OCI-LY7 (cell line): ENCODE measurements at regions not wholly inside any gene's neighbourhood (a gene's known extent, or its start where the extent isn't known, plus 50 kb on each side); places are given as distances from the start of the nearest gene placed in this dataset.

Experiments
- BruUV-seq: library from RNA; stranded (reverse); fragments of 400-500 nt; replicated peaks from 2 replicates; lab custom pipeline; 2021; lab: Mats Ljungman, UMichigan
- CTCF ChIA-PET: fragments of 300-600 bp; sonication (Branson Sonifier 250); formaldehyde crosslinking; loops from one replicate; lab custom pipeline; 2022; ENCODE audit warnings: antibody characterized with exemption; ENCODE audit not compliant: unreplicated experiment; lab: Charles Lee
- POLR2A ChIA-PET: fragments of 300-600 bp; sonication (Branson Sonifier 250); formaldehyde crosslinking; loops from one replicate; lab custom pipeline; 2022; ENCODE audit warnings: antibody characterized with exemption; lab: Charles Lee
- DNase-seq: peaks from one replicate; pipeline ENCODE4 v3.0.0-alpha.2; 2015; ENCODE audit warnings: low spot score
- H2AFZ ChIP-seq: fragments of 200-600 bp; sonication (generic), shearing (Covaris generic); 2 replicates; pipeline ENCODE4 v1.6.1; 2014; ENCODE audit warnings: mild to moderate bottlenecking, antibody characterized with exemption, low read length, moderate library complexity
- H3K27ac ChIP-seq: fragments of 200-600 bp; sonication (generic); 2 replicates; pipeline ENCODE4 v1.5.1; 2014; ENCODE audit warnings: mixed run types, low read depth, mild to moderate bottlenecking, moderate library complexity, low read length, inconsistent platforms; ENCODE audit not compliant: poor library complexity, severe bottlenecking
- H3K36me3 ChIP-seq: fragments of 200-600 bp; sonication (generic); 2 replicates; pipeline ENCODE4 v1.6.1; 2014; ENCODE audit warnings: mild to moderate bottlenecking, antibody characterized with exemption, low read length, moderate library complexity, mixed read lengths; ENCODE audit not compliant: insufficient read depth
- H3K4me1 ChIP-seq: fragments of 200-600 bp; sonication (generic); 2 replicates; pipeline ENCODE4 v1.5.1; 2014; ENCODE audit warnings: mild to moderate bottlenecking, low read length; ENCODE audit not compliant: insufficient read depth, poor library complexity, severe bottlenecking
- H3K4me2 ChIP-seq: fragments of 200-600 bp; sonication (generic); 2 replicates; pipeline ENCODE4 v1.6.1; 2014; ENCODE audit warnings: mild to moderate bottlenecking, low read length
- H3K4me3 ChIP-seq: fragments of 200-600 bp; sonication (generic); 2 replicates; pipeline ENCODE4 v1.5.1; 2014; ENCODE audit warnings: mild to moderate bottlenecking, low read depth, low read length; ENCODE audit not compliant: poor library complexity, severe bottlenecking
- H3K79me2 ChIP-seq: fragments of 200-600 bp; sonication (generic); 2 replicates; pipeline ENCODE4 v1.6.1; 2016; ENCODE audit warnings: low read depth, mild to moderate bottlenecking, low read length, moderate library complexity, mixed read lengths; ENCODE audit not compliant: insufficient read depth
- H3K9me2 ChIP-seq: fragments of 200-600 bp; sonication (generic); 2 replicates; pipeline ENCODE4 v1.6.1; 2016; ENCODE audit warnings: mild to moderate bottlenecking, low read length, mixed read lengths; ENCODE audit not compliant: insufficient read depth
- H3K9me3 ChIP-seq: fragments of 200-600 bp; sonication (generic); 2 replicates; pipeline ENCODE4 v1.6.1; 2014; ENCODE audit warnings: mild to moderate bottlenecking, mixed run types, low read length, mixed read lengths
- H4K20me1 ChIP-seq: fragments of 200-600 bp; sonication (generic); 2 replicates; pipeline ENCODE4 v1.6.1; 2014; ENCODE audit warnings: mild to moderate bottlenecking, antibody characterized with exemption, low read length, moderate library complexity, mixed read lengths; ENCODE audit not compliant: insufficient read depth
- EZH2phosphoT487 ChIP-seq: fragments of 200-600 bp; sonication (generic); IDR thresholded peaks from 2 replicates; pipeline ENCODE4 v1.6.1; 2018; ENCODE audit warnings: low read depth, borderline replicate concordance, mild to moderate bottlenecking, mixed run types, antibody characterized with exemption, low read length, moderate library complexity, mixed read lengths
- intact Hi-C: fragments of 100-400 bp; cut with micrococcal nuclease; formaldehyde crosslinking; loops from one replicate; pipeline ENCODE4 v1.10.0; 2022; ENCODE audit not compliant: unreplicated experiment
- TF ChIP-seq, protein P1 (sequence below): fragments of 200-600 bp; sonication (generic); conservative IDR thresholded peaks from 2 replicates; pipeline ENCODE4 v1.5.1; 2014; ENCODE audit warnings: mild to moderate bottlenecking, antibody characterized with exemption, low read length, moderate library complexity, mixed read lengths

DNA sequence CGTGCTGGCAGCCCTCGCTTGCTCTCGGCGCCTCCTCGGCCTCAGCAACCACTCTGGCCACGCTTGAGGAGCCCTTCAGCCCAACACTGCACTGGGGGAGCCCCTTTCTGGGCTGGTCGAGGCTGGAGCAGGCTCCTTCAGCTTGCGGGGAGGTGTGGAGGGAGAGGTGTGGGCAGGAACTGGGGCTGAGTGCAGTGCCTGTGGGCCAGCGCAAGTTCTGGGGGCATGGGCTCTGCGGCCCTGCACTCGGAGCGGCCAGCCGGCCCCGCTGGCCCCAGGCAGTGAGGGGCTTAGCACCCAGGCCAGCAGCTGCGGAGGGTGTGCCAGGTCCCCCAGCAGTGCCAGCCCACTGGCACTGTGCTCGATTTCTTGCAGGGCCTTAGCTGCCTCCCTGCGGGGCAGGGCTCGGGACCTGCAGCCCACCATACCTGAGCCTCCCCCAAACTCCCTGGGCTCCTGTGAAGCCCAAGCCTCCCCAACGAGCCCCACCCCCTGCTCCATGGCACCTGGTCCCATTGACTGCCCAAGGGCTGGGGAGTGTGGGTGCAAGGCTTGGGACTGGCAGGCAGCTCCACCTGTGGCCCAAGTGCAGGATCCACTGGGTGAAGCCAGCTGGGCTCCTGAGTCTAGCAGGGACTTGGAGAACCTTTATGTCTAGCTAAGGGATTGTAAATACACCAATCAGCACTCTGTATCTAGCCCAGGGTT is 556.8 kb downstream of the GABRG1 start:
- no peaks in the 10 kb centered on the region for H3K79me2 ChIP-seq
- POLR2A ChIA-PET: interaction anchor here (1.0 kb wide), 1 partner anchor 580 kb away, joined by 3 read pairs; no protein-coding TSS in a partner anchor
- intact Hi-C loops: no loop called here
- H3K4me1 ChIP-seq: no peaks in the 10 kb centered on the region
- H3K36me3 ChIP-seq: no peaks in the 10 kb centered on the region
- H4K20me1 ChIP-seq: no peaks in the 10 kb centered on the region
- H3K27ac ChIP-seq: no peak overlapping the region
- H3K9me3 ChIP-seq: no peaks in the 10 kb centered on the region
- CTCF ChIA-PET: no interaction called here
- no peak overlapping the region for H2AFZ ChIP-seq
- DNase-seq: no peak
- BruUV-seq: no TSS peak
- H3K9me2 ChIP-seq: no peaks in the 10 kb centered on the region
- H3K4me3 ChIP-seq: no peak overlapping the region
- no peak overlapping the region for H3K4me2 ChIP-seq
- TF ChIP-seq EZH2phosphoT487: no peak
- TF ChIP-seq, protein P1, sequence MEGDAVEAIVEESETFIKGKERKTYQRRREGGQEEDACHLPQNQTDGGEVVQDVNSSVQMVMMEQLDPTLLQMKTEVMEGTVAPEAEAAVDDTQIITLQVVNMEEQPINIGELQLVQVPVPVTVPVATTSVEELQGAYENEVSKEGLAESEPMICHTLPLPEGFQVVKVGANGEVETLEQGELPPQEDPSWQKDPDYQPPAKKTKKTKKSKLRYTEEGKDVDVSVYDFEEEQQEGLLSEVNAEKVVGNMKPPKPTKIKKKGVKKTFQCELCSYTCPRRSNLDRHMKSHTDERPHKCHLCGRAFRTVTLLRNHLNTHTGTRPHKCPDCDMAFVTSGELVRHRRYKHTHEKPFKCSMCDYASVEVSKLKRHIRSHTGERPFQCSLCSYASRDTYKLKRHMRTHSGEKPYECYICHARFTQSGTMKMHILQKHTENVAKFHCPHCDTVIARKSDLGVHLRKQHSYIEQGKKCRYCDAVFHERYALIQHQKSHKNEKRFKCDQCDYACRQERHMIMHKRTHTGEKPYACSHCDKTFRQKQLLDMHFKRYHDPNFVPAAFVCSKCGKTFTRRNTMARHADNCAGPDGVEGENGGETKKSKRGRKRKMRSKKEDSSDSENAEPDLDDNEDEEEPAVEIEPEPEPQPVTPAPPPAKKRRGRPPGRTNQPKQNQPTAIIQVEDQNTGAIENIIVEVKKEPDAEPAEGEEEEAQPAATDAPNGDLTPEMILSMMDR: no peak

DNA sequence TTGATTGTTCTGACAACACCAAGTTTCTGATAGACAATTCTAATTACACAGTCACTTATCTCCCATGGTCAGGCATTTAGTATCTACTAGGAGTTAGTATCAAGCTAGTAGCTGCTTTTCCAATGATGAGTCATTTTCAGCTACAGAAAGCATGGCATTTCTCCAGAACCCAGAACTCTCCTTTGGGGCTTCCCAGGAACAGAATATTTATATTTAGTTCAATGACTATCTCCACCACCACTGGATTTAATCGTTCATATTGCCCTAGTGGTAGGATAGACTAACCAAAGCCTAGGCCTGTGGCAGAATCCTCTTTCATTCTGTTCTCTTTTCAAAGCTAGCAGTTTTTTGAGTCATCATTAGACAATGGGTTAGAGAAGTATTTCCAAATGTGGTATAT is 569.4 kb downstream of the GABRG1 start:
- no peak for TF ChIP-seq EZH2phosphoT487
- TF ChIP-seq, protein P1: no peak
- Histone ChIP-seq H2AFZ (no peak overlapping the region), H4K20me1 (no peaks in the 10 kb centered on the region), H3K9me3 (no peaks in the 10 kb centered on the region), H3K9me2 (no peaks in the 10 kb centered on the region), H3K4me3 (no peak overlapping the region), H3K79me2 (no peaks in the 10 kb centered on the region), H3K36me3 (no peaks in the 10 kb centered on the region), H3K4me1 (no peaks in the 10 kb centered on the region), H3K27ac (no peak overlapping the region), H3K4me2 (no peak overlapping the region)
- ChIA-PET POLR2A (no interaction called here), CTCF (no interaction called here)
- DNase-seq: no peak
- intact Hi-C loops: no loop called here
- BruUV-seq: no TSS peak

DNA sequence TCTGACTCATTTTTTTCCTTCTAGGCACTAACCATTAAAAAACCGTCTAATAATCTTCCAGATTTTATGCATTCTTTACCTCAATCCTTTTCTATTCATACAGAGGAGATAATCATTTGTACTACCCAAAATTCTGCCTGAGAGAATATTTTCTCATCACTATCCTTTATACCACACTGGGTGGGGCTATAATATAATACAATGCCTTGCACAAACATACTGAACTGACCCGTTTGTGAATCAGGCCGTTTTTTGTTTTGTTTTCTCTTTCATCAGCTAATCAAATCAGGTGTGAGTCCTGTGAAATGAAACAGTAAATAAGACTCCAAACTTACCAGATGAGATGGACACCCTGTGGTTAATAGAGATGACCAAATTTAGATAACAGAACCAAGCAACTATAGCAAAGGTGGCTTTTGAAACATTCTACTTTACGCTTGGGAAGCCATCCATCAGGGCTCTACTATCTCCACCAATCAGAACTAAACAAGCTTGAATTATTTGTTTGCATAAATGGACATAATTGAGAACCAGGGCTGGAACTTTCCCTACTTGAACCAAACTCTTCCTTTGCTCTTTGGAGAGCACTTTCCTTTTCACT is 573.0 kb downstream of the GABRG1 start:
- Histone ChIP-seq H2AFZ (no peak overlapping the region), H3K4me2 (no peak overlapping the region), H3K79me2 (no peaks in the 10 kb centered on the region), H3K9me2 (no peaks in the 10 kb centered on the region), H3K4me3 (no peak overlapping the region), H3K36me3 (no peaks in the 10 kb centered on the region), H3K9me3 (no peaks in the 10 kb centered on the region), H4K20me1 (no peaks in the 10 kb centered on the region), H3K27ac (no peak overlapping the region), H3K4me1 (no peaks in the 10 kb centered on the region)
- CTCF ChIA-PET: no interaction called here
- TF ChIP-seq, protein P1: no peak
- no peak for TF ChIP-seq EZH2phosphoT487
- no TSS peak for BruUV-seq
- intact Hi-C loops: no loop called here
- DNase-seq: no peak
- POLR2A ChIA-PET: no interaction called here
